OCI-LY1 (cell line): ENCODE measurements at regions not wholly inside any gene's neighbourhood (a gene's known extent, or its start where the extent isn't known, plus 50 kb on each side); places are given as distances from the start of the nearest gene placed in this dataset.

Source experiments
- H2AFZ ChIP-seq: fragments of 200-600 bp; sonication (generic), shearing (Covaris generic); 2 replicates; pipeline ENCODE4 v1.6.0; 2014; ENCODE audit warnings: antibody characterized with exemption, mild to moderate bottlenecking, low read length
- H3F3A ChIP-seq: fragments of 200-600 bp; sonication (generic), shearing (Covaris generic); 2 replicates; pipeline ENCODE4 v1.6.0; 2014; ENCODE audit warnings: mild to moderate bottlenecking, antibody characterized with exemption, low read length, moderate library complexity; ENCODE audit not compliant: insufficient read depth
- H3K27ac ChIP-seq: fragments of 200-600 bp; sonication (generic); 2 replicates; pipeline ENCODE4 v1.5.1; 2014; ENCODE audit warnings: low read length, mixed run types, mild to moderate bottlenecking, low read depth; ENCODE audit not compliant: poor library complexity, severe bottlenecking
- H3K27me3 ChIP-seq: fragments of 200-600 bp; sonication (generic); 2 replicates; pipeline ENCODE4 v1.6.0; 2014; ENCODE audit warnings: antibody characterized with exemption, mild to moderate bottlenecking, low read length, moderate library complexity; ENCODE audit not compliant: insufficient read depth
- H3K36me3 ChIP-seq: fragments of 200-600 bp; sonication (generic); 2 replicates; pipeline ENCODE4 v1.6.1; 2014; ENCODE audit warnings: mild to moderate bottlenecking, antibody characterized with exemption, low read length, moderate library complexity, mixed read lengths; ENCODE audit not compliant: insufficient read depth
- H3K4me1 ChIP-seq: fragments of 200-600 bp; sonication (generic); 2 replicates; pipeline ENCODE4 v1.5.1; 2014; ENCODE audit warnings: mild to moderate bottlenecking, low read length, moderate library complexity; ENCODE audit not compliant: insufficient read depth, severe bottlenecking
- H3K4me2 ChIP-seq: fragments of 200-600 bp; sonication (generic), shearing (Covaris generic); 2 replicates; pipeline ENCODE4 v1.6.1; 2014; ENCODE audit warnings: low read length
- H3K4me3 ChIP-seq: fragments of 200-600 bp; sonication (generic); 2 replicates; pipeline ENCODE4 v1.5.1; 2014; ENCODE audit warnings: low read length, low read depth, mild to moderate bottlenecking, mixed read lengths; ENCODE audit not compliant: poor library complexity, severe bottlenecking
- H3K79me2 ChIP-seq: fragments of 200-600 bp; shearing (Covaris generic); 2 replicates; pipeline ENCODE4 v1.6.1; 2016; ENCODE audit warnings: mixed run types, low read length, mixed read lengths; ENCODE audit not compliant: insufficient read depth
- H3K9ac ChIP-seq: fragments of 200-600 bp; sonication (generic), shearing (Covaris generic); 2 replicates; pipeline ENCODE4 v1.6.1; 2014; ENCODE audit warnings: mild to moderate bottlenecking, low read length, mixed read lengths
- H3K9me2 ChIP-seq: fragments of 200-600 bp; sonication (generic), shearing (Covaris generic); 2 replicates; pipeline ENCODE4 v1.6.1; 2014; ENCODE audit warnings: low read depth, mild to moderate bottlenecking, low read length, mixed read lengths
- H3K9me3 ChIP-seq: fragments of 200-600 bp; shearing (Covaris generic); 2 replicates; pipeline ENCODE4 v1.6.1; 2014; ENCODE audit warnings: low read length, mixed read lengths
- H4K20me1 ChIP-seq: fragments of 200-600 bp; sonication (generic), shearing (Covaris generic); 2 replicates; pipeline ENCODE4 v1.6.0; 2016; ENCODE audit warnings: mild to moderate bottlenecking, low read length; ENCODE audit not compliant: insufficient read depth
- EZH2 ChIP-seq: fragments of 200-600 bp; sonication (generic), shearing (Covaris generic); IDR thresholded peaks from 2 replicates; pipeline ENCODE4 v1.8.0; 2017; ENCODE audit warnings: borderline replicate concordance, mixed run types, mild to moderate bottlenecking, antibody characterized with exemption, low read length, moderate library complexity, mixed read lengths
- TF ChIP-seq, protein P1 (sequence below): fragments of 200-600 bp; sonication (generic), shearing (Covaris generic); IDR thresholded peaks from 2 replicates; pipeline ENCODE4 v1.5.1; 2017; ENCODE audit warnings: mild to moderate bottlenecking, antibody characterized with exemption, low read length, moderate library complexity, mixed read lengths

DNA sequence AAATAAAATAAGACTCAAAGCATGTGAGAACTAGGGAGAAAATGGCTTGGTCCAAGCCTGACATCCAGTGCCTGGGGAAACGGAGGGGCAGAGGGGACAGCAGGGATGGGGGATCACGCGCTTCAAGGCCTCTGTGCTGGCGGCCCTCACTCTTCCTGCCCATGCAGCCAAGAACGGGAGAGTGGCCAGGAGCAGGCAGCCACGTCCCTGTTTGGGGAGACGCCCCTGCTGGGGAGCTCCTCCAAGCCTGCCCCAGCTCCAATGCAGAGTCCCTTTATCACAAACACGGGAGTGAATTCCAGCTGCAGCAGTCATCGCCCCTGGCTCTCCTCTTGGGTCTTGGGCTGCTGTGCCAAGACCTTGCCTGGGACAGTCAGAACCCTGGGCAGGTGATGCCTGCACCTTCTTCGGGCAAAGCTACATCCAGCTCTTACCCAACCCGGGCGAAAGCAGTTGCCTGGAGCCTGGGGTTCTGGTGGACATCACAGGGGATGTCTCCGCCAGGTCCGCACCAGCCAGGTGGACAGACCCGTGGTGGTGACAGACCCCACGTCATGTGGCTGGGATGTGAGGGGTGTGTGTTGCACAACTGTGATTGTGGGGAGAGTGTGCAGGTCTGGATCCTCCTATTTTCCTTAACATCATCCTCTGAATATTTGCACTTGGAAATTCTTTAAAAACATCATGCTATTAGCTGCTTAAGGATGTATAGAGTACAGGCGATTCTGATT is 1391.3 kb downstream of the BRD1 start:
- no peak overlapping the region for H3K4me2 ChIP-seq
- TF ChIP-seq, protein P1, sequence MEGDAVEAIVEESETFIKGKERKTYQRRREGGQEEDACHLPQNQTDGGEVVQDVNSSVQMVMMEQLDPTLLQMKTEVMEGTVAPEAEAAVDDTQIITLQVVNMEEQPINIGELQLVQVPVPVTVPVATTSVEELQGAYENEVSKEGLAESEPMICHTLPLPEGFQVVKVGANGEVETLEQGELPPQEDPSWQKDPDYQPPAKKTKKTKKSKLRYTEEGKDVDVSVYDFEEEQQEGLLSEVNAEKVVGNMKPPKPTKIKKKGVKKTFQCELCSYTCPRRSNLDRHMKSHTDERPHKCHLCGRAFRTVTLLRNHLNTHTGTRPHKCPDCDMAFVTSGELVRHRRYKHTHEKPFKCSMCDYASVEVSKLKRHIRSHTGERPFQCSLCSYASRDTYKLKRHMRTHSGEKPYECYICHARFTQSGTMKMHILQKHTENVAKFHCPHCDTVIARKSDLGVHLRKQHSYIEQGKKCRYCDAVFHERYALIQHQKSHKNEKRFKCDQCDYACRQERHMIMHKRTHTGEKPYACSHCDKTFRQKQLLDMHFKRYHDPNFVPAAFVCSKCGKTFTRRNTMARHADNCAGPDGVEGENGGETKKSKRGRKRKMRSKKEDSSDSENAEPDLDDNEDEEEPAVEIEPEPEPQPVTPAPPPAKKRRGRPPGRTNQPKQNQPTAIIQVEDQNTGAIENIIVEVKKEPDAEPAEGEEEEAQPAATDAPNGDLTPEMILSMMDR = no peak
- no peak for TF ChIP-seq EZH2
- no peak overlapping the region for H3K9ac ChIP-seq
- H3K27me3 ChIP-seq = 0 out of 2 replicates have a peak, but pooled peaks cover 3% of the 10 kb centered on the region
- H2AFZ ChIP-seq = no peak overlapping the region
- no peaks in the 10 kb centered on the region for H3F3A ChIP-seq
- no peaks in the 10 kb centered on the region for H3K36me3 ChIP-seq
- H3K9me2 ChIP-seq = no peaks in the 10 kb centered on the region
- no peak overlapping the region for H3K27ac ChIP-seq
- H3K4me1 ChIP-seq = no peaks in the 10 kb centered on the region
- no peaks in the 10 kb centered on the region for H4K20me1 ChIP-seq
- H3K79me2 ChIP-seq = no peaks in the 10 kb centered on the region
- H3K9me3 ChIP-seq = no peaks in the 10 kb centered on the region
- no peak overlapping the region for H3K4me3 ChIP-seq

- 0 out of 2 replicates have a peak, but pooled peaks cover 3% of the 10 kb centered on the region for H3K27me3 ChIP-seq
- H3K9ac ChIP-seq = no peak overlapping the region
- H3K79me2 ChIP-seq = no peaks in the 10 kb centered on the region
- H4K20me1 ChIP-seq = no peaks in the 10 kb centered on the region
- H3K9me2 ChIP-seq = no peaks in the 10 kb centered on the region
- H3K9me3 ChIP-seq = no peaks in the 10 kb centered on the region
- H3K27ac ChIP-seq = no peak overlapping the region
- H3F3A ChIP-seq = no peaks in the 10 kb centered on the region
- H2AFZ ChIP-seq = no peak overlapping the region
- H3K4me1 ChIP-seq = no peaks in the 10 kb centered on the region
- H3K4me3 ChIP-seq = no peak overlapping the region
- no peak overlapping the region for H3K4me2 ChIP-seq
- no peaks in the 10 kb centered on the region for H3K36me3 ChIP-seq
- no peak for TF ChIP-seq EZH2
- TF ChIP-seq, protein P1 = no peak
Observed at GRCh38 chr22:48434868-48435250, 1392.8 kb downstream of the BRD1 start.

DNA sequence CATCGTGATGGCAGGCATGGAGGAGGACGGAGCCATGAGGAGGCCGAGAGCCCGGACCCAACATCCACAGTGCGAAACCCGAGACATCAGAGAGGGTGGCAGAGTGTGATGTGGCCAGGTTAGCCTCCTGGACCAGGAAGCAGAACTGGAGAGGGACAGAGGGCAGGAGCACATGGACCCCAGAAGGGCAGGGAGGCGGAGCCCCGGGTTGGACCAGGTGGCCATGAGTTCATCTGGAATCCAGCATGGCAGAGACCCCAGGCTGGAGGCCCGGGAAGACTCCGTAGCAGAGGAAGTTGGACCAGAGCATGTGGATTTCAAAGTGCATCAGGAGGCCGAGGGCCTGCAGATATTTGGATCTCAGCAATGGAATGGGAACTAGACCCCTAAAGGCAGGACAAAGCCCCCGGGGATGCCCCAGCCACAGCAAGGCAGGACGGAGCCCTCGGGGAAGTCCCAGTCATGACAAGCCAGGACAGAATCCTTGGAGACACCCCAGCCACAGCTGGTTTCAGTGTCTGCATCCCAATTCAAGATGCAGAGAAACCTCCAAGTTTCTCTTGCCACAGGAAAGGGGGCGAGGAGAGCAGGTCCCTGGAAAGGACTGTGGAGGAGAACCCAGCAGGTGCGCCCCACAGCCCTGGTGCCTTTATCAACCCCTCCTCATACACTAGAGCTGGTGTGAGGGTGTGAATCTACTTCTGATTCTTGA is 1393.4 kb downstream of the BRD1 start:
- H3K27ac ChIP-seq = no peak overlapping the region
- no peak overlapping the region for H3K4me3 ChIP-seq
- no peaks in the 10 kb centered on the region for H3K4me1 ChIP-seq
- no peak overlapping the region for H3K4me2 ChIP-seq
- no peak for TF ChIP-seq EZH2
- TF ChIP-seq, protein P1 = no peak
- H3K9ac ChIP-seq = no peak overlapping the region
- H3K79me2 ChIP-seq = no peaks in the 10 kb centered on the region
- no peaks in the 10 kb centered on the region for H4K20me1 ChIP-seq
- H3K27me3 ChIP-seq = 0 out of 2 replicates have a peak, but pooled peaks cover 3% of the 10 kb centered on the region
- H2AFZ ChIP-seq = no peak overlapping the region
- H3F3A ChIP-seq = no peaks in the 10 kb centered on the region
- no peaks in the 10 kb centered on the region for H3K9me3 ChIP-seq
- H3K9me2 ChIP-seq = no peaks in the 10 kb centered on the region
- no peaks in the 10 kb centered on the region for H3K36me3 ChIP-seq
